ENCODE measurements at regions not wholly inside any gene's neighbourhood (a gene's known extent, or its start where the extent isn't known, plus 50 kb on each side); places are given as distances from the start of the nearest gene placed in this dataset.

GRCh38 chr22:47598864-47599263 is 836.4 kb downstream of the TBC1D22A start:
- TF ChIP-seq POLR2A (IDR thresholded peaks at IDR 0.05; ENCODE audit: low read depth, low read length), result no peak
- TF ChIP-seq SPI1 (IDR thresholded peaks at IDR 0.05; ENCODE audit: low read depth, low read length), result no peak

Data from GM12891 (cell line).